Neural cell (in vitro differentiated cells): ENCODE measurements at regions not wholly inside any gene's neighbourhood (a gene's known extent, or its start where the extent isn't known, plus 50 kb on each side); places are given as distances from the start of the nearest gene placed in this dataset.

Source experiments
- MXI1 ChIP-seq: fragments of 450-650 bp; conservative IDR thresholded peaks from 2 replicates; pipeline ENCODE4 v1.6.1; 2014; ENCODE audit warnings: antibody characterized with exemption, mild to moderate bottlenecking; ENCODE audit not compliant: poor library complexity, severe bottlenecking
- SMC3 ChIP-seq: fragments of 450-650 bp; conservative IDR thresholded peaks from 2 replicates; pipeline ENCODE4 v1.6.1; 2014; ENCODE audit warnings: antibody characterized with exemption, mild to moderate bottlenecking, moderate library complexity; ENCODE audit not compliant: poor library complexity
- TF ChIP-seq, protein P1 (sequence below): fragments of 450-650 bp; IDR thresholded peaks from 2 replicates; pipeline ENCODE4 v1.5.1; 2014; ENCODE audit warnings: antibody characterized with exemption, mild to moderate bottlenecking, moderate library complexity; ENCODE audit not compliant: poor library complexity, severe bottlenecking

DNA sequence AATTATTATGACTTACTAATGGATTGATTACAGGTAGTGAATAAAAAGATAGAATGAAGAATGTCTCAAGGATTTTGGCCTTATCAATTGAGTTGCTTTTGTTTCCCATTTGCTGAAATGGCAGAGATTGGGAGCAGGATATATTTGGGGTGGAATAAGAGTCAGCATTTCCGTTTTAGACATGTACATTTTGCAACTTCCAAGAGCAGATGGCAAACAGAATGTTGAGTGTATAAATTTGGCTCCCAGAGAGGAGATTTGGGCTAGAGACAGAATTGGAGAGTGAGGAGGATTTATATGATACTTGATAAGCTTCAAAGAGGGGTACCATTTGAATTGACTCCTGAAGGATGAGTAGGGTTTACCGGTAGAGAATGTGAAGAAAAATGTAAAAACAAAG is 437.9 kb upstream of the PAPPA start:
- TF ChIP-seq, protein P1, sequence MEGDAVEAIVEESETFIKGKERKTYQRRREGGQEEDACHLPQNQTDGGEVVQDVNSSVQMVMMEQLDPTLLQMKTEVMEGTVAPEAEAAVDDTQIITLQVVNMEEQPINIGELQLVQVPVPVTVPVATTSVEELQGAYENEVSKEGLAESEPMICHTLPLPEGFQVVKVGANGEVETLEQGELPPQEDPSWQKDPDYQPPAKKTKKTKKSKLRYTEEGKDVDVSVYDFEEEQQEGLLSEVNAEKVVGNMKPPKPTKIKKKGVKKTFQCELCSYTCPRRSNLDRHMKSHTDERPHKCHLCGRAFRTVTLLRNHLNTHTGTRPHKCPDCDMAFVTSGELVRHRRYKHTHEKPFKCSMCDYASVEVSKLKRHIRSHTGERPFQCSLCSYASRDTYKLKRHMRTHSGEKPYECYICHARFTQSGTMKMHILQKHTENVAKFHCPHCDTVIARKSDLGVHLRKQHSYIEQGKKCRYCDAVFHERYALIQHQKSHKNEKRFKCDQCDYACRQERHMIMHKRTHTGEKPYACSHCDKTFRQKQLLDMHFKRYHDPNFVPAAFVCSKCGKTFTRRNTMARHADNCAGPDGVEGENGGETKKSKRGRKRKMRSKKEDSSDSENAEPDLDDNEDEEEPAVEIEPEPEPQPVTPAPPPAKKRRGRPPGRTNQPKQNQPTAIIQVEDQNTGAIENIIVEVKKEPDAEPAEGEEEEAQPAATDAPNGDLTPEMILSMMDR = no peak
- TF ChIP-seq MXI1 = no peak
- TF ChIP-seq SMC3 = no peak
